NB4 (cell line): ENCODE measurements at regions not wholly inside any gene's neighbourhood (a gene's known extent, or its start where the extent isn't known, plus 50 kb on each side); places are given as distances from the start of the nearest gene placed in this dataset.

ENCODE experiments used
- DNase-seq: peaks from one replicate; pipeline ENCODE4 v3.0.0; 2010; ENCODE audit warnings: low read depth
- H3K4me3 ChIP-seq: one replicate; pipeline ENCODE4 v1.5.1; 2011; ENCODE audit warnings: mild to moderate bottlenecking, low read depth, low read length, moderate library complexity
- MYC ChIP-seq: IDR thresholded peaks from 2 replicates; pipeline ENCODE4 v1.6.1; 2011; ENCODE audit warnings: low read depth, low read length
- POLR2A ChIP-seq: IDR thresholded peaks from 2 replicates; pipeline ENCODE4 v1.6.1; 2011; ENCODE audit warnings: mild to moderate bottlenecking; ENCODE audit not compliant: insufficient read length; ENCODE audit errors: extremely low read depth
- TF ChIP-seq, protein P1 (sequence below): IDR thresholded peaks from 2 replicates; pipeline ENCODE4 v1.6.1; 2011; ENCODE audit warnings: low read depth, low read length
- TF ChIP-seq, protein P2 (sequence below): IDR thresholded peaks from one replicate; pipeline ENCODE4 v1.5.1; 2012; ENCODE audit warnings: low read depth, low read length

DNA sequence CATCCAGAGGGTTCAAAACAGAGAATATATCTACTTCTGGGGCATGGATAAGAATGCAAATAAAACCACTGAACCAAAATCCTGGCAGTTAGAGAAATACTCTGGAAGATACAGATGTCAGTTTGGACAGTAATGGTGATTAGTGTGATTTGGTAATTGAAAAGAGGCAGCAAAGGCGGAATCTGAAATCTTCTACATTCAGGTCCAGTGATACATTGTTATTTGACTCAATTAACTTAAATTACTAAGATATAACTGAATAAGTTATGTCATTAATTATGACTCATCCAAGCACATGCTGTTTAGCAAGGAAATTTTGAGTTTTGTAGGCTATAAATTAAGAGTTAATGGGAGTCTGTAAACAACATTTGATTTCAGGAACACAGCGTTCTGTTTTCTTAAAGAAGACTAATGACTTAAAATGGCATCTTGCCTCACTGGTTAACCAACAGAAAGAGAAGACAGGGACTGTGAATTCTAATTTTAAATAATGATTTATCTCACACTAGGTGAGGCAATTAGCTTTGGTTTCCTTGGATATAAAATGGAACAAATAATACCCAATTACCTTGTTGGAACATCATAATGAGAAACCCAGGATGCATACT is 937.1 kb downstream of the PDHA2 start:
- TF ChIP-seq POLR2A = no peak
- TF ChIP-seq, protein P1, sequence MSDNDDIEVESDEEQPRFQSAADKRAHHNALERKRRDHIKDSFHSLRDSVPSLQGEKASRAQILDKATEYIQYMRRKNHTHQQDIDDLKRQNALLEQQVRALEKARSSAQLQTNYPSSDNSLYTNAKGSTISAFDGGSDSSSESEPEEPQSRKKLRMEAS = no peak
- TF ChIP-seq, protein P2, sequence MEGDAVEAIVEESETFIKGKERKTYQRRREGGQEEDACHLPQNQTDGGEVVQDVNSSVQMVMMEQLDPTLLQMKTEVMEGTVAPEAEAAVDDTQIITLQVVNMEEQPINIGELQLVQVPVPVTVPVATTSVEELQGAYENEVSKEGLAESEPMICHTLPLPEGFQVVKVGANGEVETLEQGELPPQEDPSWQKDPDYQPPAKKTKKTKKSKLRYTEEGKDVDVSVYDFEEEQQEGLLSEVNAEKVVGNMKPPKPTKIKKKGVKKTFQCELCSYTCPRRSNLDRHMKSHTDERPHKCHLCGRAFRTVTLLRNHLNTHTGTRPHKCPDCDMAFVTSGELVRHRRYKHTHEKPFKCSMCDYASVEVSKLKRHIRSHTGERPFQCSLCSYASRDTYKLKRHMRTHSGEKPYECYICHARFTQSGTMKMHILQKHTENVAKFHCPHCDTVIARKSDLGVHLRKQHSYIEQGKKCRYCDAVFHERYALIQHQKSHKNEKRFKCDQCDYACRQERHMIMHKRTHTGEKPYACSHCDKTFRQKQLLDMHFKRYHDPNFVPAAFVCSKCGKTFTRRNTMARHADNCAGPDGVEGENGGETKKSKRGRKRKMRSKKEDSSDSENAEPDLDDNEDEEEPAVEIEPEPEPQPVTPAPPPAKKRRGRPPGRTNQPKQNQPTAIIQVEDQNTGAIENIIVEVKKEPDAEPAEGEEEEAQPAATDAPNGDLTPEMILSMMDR = no peak
- no peak for TF ChIP-seq MYC
- no peak for DNase-seq
- no peak overlapping the region for H3K4me3 ChIP-seq

DNA sequence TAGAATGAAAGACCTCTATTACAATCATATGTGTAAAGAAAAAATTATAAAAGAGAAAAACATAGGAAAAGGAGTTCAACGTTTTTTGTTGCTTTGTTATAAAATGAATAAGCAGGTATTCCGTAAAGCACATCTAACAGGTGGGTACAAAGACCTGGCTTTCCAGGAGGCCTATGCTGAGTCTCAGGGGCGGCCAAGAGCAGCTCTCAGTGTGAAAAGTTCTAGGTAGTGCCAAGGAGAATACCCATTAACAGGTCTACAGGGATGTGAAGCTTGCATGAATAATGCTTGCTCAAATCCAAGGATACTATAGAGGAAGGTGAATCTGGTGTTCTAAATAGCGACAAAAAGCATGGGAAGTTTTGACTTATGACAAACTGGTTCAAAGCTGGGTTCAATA is 944.4 kb downstream of the PDHA2 start:
- DNase-seq = no peak
- TF ChIP-seq, protein P2 = no peak
- TF ChIP-seq POLR2A (no peak), MYC (no peak)
- TF ChIP-seq, protein P1 = no peak
- H3K4me3 ChIP-seq = no peak overlapping the region

DNA sequence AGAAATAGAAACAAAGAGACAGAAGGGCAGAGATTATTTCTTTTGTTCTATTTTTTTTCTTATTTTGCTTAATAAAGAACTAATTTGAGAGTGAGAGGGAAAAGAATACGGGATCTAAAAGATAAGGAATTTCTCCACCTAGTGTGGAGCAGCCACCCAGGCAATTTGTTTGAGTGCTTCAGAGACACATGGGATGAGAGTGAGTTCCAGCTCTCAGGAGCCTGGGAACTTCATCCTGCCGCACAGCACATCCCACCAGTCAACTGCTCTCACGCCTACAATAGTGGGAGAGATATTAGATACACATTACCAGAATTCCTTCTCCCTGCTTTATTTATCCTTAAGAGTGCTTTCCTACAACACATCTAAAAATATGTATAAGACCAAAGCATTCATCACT is 946.4 kb downstream of the PDHA2 start:
- TF ChIP-seq, protein P2 = no peak
- TF ChIP-seq POLR2A (no peak), MYC (no peak)
- TF ChIP-seq, protein P1 = no peak

DNA sequence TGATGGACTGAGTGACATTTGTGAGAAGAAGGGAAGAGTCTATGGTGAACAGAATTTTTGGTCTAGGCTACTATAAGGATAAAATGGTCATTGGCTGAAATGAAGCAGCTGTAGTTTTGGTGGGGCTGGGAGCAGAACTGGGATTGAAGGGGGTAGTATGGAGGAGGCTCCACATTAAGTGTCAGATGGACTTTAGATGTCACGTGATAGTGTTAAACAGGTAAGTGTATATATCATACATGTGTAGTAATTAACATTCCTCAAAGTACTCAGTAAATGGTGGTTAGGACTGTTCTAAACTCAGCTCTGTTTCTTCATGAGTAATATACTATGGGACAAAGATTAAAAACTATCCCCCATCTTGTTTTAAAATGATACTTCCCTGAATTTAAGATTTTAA is 947.9 kb downstream of the PDHA2 start:
- no peak for TF ChIP-seq MYC
- TF ChIP-seq, protein P1 = no peak
- TF ChIP-seq POLR2A = no peak
- TF ChIP-seq, protein P2 = no peak
- DNase-seq = no peak
- no peak overlapping the region for H3K4me3 ChIP-seq

More for the DNA sequence above, 946.4 kb downstream of the PDHA2 start:
- no peak for DNase-seq
- no peak overlapping the region for H3K4me3 ChIP-seq

DNA sequence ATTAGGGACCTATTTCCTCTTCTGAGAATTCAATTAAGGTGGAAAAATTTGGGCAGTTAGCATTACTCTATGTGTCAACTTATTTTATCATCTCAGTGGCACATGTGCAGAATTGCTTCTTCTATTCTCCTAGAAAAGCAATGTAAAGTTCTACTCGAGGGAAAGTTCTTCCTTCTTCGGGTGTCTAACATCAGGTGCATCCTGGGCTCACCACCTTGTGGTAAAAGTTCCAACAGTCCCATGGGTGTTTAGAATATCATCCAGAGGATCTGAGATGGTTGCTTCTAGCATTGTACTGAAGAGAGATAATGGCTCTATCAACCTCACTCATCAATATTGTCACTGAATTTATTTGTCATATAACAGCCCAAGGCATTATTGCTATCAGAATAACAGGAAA is 969.7 kb downstream of the PDHA2 start:
- no peak overlapping the region for H3K4me3 ChIP-seq
- TF ChIP-seq MYC = no peak
- TF ChIP-seq, protein P1 = no peak
- TF ChIP-seq, protein P2 = no peak
- TF ChIP-seq POLR2A = no peak
- DNase-seq = no peak
